GM10248 (cell line): ENCODE measurements at regions not wholly inside any gene's neighbourhood (a gene's known extent, or its start where the extent isn't known, plus 50 kb on each side); places are given as distances from the start of the nearest gene placed in this dataset.

Experiments
- CTCF ChIA-PET: fragments of 300-600 bp; sonication (Branson Sonifier 250); formaldehyde crosslinking; extraction: SDS; loops from one replicate; lab custom pipeline; 2021; ENCODE audit warnings: antibody characterized with exemption; lab: Yijun Ruan, JAX
- POLR2A ChIA-PET: fragments of 350-650 bp; sonication (Branson Sonifier 250); formaldehyde crosslinking; extraction: SDS; loops from one replicate; lab custom pipeline; 2020; ENCODE audit warnings: antibody characterized with exemption; lab: Yijun Ruan, JAX
- DNase-seq: peaks from one replicate; pipeline ENCODE4 v3.0.0; 2012; ENCODE audit errors: extremely low spot score
- TF ChIP-seq, protein P1 (sequence below): IDR thresholded peaks from 2 replicates; pipeline ENCODE4 v1.5.1; 2012; ENCODE audit warnings: mild to moderate bottlenecking, low read depth; ENCODE audit errors: extremely low read depth, missing control alignments, control extremely low read depth

DNA sequence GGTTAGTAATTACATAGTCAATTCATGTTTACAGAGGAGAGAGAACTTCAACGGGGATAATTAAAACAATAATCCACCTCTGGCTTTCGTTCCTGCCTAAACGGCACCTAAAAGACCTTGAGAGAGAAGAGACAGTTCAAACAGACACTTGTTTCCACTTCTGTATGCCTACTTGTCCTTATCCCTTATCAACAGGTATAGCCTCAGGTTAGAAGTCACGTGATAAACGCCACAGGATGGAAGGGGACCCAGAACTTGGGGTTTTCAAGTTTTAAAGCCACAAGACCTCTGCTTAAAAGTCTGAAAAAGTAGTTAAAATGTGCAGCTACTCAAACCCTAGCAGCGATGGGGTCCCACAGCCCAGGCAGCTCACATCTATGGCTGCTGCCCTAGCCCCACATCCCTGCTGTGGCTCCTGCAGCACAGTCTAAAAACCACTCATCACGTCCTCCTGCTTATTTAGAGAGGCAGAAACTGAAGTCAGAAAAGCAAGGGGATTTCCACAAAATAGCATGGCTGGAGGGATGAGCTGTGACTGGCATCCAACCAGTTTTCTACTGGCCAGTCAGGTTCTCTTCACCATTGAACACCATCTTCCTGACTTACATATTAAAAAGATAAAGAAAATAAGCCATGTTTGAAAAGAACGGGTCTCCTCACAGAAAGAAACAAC, 51.2 kb upstream of the SEC16B start:
- POLR2A ChIA-PET, result no interaction called here
- CTCF ChIA-PET, result interaction anchor here (0.7 to 1.1 kb wide), 3 partner anchors 10 to 30 kb away, joined by 3 to 4 read pairs (median 3); no protein-coding TSS in a partner anchor
- no peak for DNase-seq
- TF ChIP-seq, protein P1, sequence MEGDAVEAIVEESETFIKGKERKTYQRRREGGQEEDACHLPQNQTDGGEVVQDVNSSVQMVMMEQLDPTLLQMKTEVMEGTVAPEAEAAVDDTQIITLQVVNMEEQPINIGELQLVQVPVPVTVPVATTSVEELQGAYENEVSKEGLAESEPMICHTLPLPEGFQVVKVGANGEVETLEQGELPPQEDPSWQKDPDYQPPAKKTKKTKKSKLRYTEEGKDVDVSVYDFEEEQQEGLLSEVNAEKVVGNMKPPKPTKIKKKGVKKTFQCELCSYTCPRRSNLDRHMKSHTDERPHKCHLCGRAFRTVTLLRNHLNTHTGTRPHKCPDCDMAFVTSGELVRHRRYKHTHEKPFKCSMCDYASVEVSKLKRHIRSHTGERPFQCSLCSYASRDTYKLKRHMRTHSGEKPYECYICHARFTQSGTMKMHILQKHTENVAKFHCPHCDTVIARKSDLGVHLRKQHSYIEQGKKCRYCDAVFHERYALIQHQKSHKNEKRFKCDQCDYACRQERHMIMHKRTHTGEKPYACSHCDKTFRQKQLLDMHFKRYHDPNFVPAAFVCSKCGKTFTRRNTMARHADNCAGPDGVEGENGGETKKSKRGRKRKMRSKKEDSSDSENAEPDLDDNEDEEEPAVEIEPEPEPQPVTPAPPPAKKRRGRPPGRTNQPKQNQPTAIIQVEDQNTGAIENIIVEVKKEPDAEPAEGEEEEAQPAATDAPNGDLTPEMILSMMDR, result no peak

DNA sequence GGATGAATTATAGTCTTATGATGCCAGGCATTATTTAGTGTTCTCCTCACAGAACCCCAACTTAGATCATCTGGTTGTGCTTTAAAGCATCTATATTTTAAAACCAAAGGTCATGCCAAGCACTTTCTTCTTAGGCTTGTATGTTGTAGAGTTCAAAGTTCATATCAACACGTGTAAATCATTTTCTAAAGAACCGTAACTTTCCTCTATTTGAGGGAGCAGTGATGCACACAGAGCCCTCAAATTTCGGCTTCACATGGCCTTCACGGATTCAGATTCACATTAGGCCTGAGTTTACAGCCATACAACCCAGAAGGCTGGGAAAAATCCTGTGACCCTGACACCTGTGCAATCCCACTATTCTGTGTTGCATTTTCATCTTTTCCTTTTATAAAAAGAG, 52.1 kb upstream of the SEC16B start:
- POLR2A ChIA-PET, result no interaction called here
- TF ChIP-seq, protein P1, result no peak
- CTCF ChIA-PET, result interaction anchor here (1.0 to 1.1 kb wide), 2 partner anchors 10 to 29 kb away, joined by 3 read pairs; no protein-coding TSS in a partner anchor
- no peak for DNase-seq

GRCh38 chr1:178023181-178023618, 53.3 kb upstream of the SEC16B start:
- CTCF ChIA-PET, result no interaction called here
- no peak for DNase-seq
- POLR2A ChIA-PET, result no interaction called here
- TF ChIP-seq, protein P1, result no peak

DNA sequence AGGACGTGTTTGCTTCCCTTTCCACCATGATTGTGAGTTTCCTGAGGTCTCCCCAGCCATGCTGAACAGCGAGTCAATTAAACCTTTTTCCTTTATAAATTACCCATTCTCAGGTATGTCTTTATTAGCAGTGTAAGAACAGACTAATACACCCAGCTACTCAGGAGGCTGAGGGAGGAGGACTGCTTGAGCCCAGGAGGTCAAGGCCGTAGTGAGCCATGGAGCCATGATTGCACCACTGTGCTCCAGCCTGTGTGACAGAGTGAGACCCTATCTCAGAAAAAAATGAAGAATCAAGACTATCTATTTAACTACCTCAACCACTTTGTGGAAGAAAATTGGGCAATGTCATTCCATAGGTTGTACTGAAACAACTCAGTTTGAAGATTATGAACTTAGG, 54.6 kb upstream of the SEC16B start:
- ChIA-PET CTCF (no interaction called here), POLR2A (no interaction called here)
- TF ChIP-seq, protein P1, result no peak
- no peak for DNase-seq

DNA sequence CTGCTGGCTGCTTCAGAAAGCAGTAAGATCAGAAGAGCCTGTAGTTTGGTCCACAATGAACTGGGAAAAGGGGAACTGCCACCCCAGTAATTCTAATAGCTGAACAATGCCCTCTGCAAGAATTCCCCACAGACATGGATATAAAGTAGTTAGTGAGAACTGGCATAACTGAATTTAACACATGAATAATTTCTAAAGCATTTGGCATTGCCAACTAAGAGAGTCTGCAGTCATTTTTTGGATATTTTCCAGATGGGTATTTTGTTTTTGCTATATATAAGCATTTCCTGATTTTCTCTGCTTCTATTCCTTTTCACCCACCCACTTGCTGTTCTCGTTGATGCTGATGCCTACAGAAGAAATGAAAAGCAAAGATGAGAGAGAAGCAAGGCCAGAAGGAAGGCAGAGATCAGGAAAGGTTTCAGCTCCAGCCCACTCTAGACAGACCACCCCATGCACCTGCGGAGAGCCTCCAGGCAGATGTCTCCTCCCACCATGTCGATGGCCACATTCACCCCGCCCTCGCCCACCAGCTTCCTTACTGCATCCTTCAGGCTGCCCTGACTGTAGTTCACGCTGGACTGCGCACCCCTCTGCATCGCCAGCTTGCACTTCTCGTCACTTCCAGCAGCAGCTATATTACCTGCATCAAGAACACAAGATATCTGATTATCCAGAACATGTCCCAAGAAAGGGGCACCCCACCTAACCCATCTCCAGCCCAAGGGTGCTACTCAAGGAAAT, 55.9 kb upstream of the SEC16B start:
- TF ChIP-seq, protein P1, result no peak
- no peak for DNase-seq
- ChIA-PET CTCF (no interaction called here), POLR2A (no interaction called here)

- DNase-seq, result no peak
- ChIA-PET CTCF (interaction anchor here (0.9 to 8.0 kb wide), 4 partner anchors 10 to 160 kb away, joined by 3 to 85 read pairs (median 4); no protein-coding TSS in a partner anchor), POLR2A (no interaction called here)
- TF ChIP-seq, protein P1, result no peak
Observed at GRCh38 chr1:178028841-178029481, 59.1 kb upstream of the SEC16B start.
